HG03139 (cell line): ENCODE measurements at regions not wholly inside any gene's neighbourhood (a gene's known extent, or its start where the extent isn't known, plus 50 kb on each side); places are given as distances from the start of the nearest gene placed in this dataset.

ENCODE experiments used
- ATAC-seq: cut with Tn5 transposase; IDR thresholded peaks from one replicate; pipeline ENCODE4 v1.9.1; 2021; ENCODE audit not compliant: unreplicated experiment

DNA sequence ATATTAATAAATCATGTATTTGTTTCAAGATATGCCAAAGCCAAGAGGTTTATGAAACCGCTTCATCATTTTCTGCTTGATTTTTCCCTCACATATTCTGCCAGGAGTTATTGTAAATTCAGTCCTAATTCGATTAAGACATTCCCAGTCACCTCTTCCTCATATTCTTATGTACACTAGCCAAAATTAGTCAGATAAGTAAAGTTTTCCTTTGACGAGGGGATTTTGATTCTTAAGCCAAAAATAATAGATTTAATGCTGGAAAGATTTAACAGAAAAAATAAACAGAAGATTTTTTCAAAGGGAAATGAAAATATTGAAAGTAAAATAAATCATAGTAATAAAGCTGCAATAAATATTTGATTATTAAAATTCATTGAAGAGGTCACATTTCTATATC lies 51.0 kb upstream of the VEGFC start:
- no peak for ATAC-seq

- no peak for ATAC-seq
Observed at GRCh38 chr4:176844448-176844847, 51.7 kb upstream of the VEGFC start.

DNA sequence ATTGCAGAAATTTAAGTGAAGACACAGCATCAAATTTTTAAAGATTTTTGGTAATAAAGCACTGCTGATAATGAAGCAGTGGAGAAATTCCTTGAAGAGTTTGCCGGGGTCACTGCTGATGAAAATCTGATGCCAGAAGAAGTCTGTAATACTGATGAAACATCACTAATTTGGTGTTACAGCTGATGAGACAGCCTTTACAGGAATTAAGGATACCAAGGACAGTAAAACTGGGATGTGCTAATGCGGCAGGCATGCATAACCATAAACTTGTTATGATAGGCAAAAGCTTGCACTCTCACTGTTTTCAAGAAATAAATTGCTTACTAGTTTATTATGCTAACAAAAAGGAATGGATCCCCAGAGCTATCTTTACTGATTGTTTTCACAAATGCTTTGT lies 52.9 kb upstream of the VEGFC start:
- no peak for ATAC-seq

GRCh38 chr4:176849076-176849475 lies 56.4 kb upstream of the VEGFC start:
- ATAC-seq = no peak

DNA sequence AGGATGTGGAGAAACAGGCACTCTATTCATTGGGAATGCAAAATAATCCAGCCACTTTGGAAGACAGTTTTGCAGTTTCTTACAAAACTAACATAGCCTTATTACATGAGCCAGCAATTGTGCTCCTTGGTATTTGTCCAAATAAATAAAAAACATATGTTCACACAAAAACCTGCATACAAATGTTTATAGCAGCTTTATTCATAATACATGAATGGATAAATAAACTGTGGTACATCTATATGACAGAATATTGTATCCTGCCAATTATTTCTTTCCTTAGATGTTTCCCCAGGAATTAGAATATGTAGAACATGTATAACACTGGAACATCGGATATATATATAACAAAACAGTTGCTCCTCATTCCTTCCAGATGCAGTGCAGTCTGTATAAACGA lies 57.7 kb upstream of the VEGFC start:
- ATAC-seq = no peak

DNA sequence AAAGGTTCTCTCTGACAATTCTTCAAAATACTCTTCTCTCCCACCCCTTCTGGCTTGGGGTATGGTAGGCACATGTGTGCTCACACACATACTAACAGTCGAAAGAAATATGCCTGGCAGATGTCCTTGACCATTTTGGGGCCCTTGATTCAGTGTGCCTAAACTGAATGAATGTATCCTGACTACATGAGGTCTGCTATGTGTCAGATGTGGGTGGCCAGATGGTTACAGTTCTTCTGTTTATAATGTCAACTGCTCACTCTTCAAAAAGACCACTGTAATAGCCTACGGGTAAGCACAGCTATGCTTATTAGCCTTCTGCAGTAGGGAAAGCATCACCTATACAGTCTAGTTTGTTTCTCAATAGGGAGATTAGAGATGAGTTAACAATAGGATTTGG lies 63.7 kb upstream of the VEGFC start:
- no peak for ATAC-seq

DNA sequence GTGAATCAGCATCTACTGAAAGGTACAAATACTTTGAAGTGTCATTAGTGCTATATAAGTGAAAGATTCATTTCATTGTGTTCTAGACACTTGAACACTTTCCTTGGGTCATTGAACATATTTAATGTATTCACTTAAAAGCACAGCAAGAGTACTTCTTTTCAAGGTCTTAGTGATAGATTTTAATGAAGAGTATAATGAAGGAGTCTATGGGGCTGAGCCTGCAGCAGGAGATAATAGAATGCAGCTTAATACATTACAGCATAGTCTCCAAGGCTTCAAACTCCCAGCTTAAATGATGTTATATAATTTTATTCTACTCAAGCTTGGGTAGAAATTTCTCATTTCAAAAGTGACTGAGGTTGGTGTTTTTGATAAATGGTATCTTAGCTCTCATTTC lies 66.1 kb upstream of the VEGFC start:
- no peak for ATAC-seq

DNA sequence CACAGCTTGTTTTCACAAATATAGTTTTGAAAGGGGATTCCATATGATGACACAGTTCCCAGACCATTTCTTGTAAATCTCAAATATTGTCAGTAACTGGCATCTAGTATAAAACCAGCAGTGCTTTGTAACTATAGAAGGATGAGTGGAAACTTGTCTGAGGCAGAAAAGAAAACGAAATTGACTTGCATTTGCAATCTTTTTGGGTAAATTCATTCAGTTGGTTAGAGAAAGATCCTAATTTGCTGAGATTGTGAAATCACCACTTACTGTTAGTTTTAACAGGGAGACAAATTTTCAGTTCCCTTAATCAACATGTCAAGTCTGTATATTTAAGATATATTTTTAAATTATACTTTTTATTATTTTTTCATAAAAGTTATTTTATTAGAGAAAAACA lies 71.5 kb upstream of the VEGFC start:
- ATAC-seq = no peak

GRCh38 chr4:176868676-176869075 lies 76.0 kb upstream of the VEGFC start:
- ATAC-seq = no peak

- no peak for ATAC-seq
Observed at GRCh38 chr4:176872461-176872860, 79.7 kb upstream of the VEGFC start.

DNA sequence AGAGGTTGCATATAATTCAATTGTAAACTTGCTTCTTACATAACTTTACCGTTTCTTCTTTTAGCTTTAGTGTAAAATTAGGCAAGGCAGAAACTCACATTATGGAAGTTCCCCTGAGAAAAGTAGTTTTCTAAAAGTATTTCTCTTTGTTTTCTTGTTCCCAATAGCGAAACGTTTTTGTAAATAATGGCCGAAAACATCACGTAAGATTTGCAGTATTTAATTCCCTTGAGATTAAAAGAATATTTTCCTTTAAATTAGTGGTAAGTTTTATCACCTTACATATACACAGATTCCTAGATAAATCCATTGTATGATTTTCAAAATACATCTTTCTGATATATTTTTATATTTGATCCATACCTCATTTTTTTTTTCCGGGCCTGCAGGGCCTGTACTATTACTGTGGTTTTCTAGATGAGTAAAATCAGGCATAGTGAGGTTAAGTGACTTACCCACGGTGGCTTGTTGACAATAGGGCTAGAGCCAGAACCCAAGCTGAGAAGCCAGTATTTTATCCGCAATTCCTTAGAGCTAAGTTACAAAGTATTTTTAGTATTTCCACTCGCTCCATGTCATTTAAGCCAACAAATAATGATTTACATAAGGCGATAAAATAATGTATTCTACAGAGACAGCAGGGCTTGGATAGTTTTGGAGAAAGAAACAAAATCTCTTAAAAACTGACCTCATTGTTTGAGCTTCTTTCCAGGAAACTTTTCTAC lies 82.2 kb upstream of the VEGFC start:
- no peak for ATAC-seq

GRCh38 chr4:176875446-176875930 lies 82.8 kb upstream of the VEGFC start:
- no peak for ATAC-seq

GRCh38 chr4:176879380-176880116 lies 86.8 kb upstream of the VEGFC start:
- no peak for ATAC-seq

GRCh38 chr4:176882206-176882605 lies 89.5 kb upstream of the VEGFC start:
- ATAC-seq = no peak

DNA sequence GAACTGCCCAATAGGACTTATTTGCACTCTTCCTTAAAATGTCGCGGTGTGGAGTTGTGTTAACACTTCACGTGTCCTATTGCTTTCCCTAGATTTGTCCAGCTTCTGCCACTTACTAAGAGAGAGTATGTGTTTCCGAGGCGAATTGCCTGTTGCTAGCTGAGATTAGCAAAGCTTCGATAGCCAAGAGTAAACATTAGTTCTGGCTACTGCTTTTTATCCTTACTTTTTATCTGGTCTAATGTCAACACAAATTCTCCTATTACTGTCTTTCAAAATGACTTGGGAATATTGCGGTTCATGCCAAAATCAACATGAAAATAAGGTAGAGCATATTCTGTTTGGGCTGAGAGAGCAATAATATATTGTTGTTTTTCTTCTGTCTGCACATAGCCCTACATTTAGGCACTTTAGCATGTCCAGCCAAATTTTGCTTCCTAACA lies 90.4 kb upstream of the VEGFC start:
- no peak for ATAC-seq

- ATAC-seq = no peak
Observed at GRCh38 chr4:176883681-176884418, 91.1 kb upstream of the VEGFC start.

GRCh38 chr4:176885224-176885623 lies 92.5 kb upstream of the VEGFC start:
- no peak for ATAC-seq

GRCh38 chr4:176886135-176886534 lies 93.4 kb upstream of the VEGFC start:
- no peak for ATAC-seq

DNA sequence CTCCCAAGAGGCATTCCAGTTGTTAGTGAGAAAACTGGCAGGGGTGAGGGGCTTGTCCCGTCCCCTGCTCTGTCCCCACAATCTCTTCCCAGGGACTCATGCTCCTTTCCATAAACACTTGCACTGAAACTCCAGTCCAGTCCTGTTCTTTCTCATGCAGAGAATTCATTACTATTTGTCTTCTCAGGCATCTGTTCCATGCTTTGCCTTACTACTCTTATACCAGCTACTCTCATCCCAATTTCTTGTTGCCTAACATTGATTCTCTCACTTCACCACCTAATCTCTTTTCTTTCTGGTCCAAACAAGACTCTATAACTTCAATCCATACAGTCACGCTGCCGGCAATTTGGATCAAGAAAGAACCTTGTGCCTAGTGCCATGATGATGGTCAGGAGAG lies 97.1 kb upstream of the VEGFC start:
- no peak for ATAC-seq

DNA sequence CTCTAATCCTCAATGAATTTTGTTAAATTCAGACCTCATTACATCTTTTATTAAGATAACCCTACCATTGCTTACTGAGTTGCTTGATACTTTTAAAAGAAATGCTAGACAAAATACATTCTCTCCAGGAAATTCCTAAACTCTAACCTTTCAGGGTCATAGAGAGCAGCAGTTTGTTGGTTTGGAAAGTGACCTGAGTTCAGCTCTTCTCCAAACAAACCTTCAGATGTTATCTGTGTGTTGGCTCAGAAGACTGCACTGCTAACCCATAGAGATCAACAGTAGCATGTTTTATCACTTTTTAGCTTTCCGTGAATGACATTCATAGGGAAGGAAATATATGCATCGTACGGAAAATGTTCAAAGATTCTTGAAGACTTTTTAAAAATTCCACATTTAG lies 101.8 kb upstream of the VEGFC start:
- ATAC-seq = no peak

DNA sequence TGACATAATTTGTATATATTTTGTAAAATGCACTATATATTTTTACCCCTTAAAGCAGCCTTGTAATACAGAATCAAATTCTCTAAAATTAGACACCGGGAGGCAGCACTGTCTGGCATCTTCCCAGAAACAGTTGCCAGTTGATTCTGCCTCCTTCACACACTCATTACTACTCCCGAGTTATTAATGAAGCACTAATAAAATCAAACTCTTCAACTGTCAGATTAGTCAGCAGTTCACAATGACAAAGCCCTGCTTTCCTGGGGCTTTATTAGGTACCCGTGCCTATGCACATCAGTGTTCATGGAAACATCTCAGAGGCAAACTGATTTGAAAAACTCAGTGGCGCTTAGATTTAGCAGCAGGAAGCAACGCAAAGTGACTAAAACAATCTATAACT lies 103.5 kb upstream of the VEGFC start:
- ATAC-seq = no peak

- no peak for ATAC-seq
Observed at GRCh38 chr4:176897226-176897625, 104.5 kb upstream of the VEGFC start.
